Stomach smooth muscle (tissue), 2 donors: ENCODE measurements at regions not wholly inside any gene's neighbourhood (a gene's known extent, or its start where the extent isn't known, plus 50 kb on each side); places are given as distances from the start of the nearest gene placed in this dataset.
A peak's percentile ranks its signal among the peaks of the same experiment; 100 is the strongest.
"Not testable (repeated sequence)": the region's sequence is repeated elsewhere in the genome, so short reads cannot be mapped to it uniquely, and the experiment has no call there.

ENCODE experiments used
- H3K27ac ChIP-seq: one replicate; pipeline ENCODE4 v1.7.0; 2013; ENCODE audit warnings: mild to moderate bottlenecking, low read length, inconsistent platforms
- H3K27me3 ChIP-seq, 2 donors: one replicate each; pipeline ENCODE4 v1.7.0; 2013; ENCODE audit warnings: low read length in 2 of 2; ENCODE audit not compliant: insufficient read depth in 2 of 2, control insufficient read depth in 1 of 2
- H3K36me3 ChIP-seq, 2 donors: one replicate each; pipeline ENCODE4 v1.7.0; 2013; ENCODE audit warnings: low read length in 2 of 2; ENCODE audit not compliant: control insufficient read depth in 2 of 2, insufficient read depth in 2 of 2
- H3K4me1 ChIP-seq: one replicate; pipeline ENCODE4 v1.7.0; 2013; ENCODE audit warnings: low read length; ENCODE audit not compliant: control insufficient read depth, insufficient read depth
- H3K4me3 ChIP-seq, 2 donors: one replicate each; pipeline ENCODE4 v1.7.0; 2013; ENCODE audit warnings: low read length in 2 of 2
- H3K9ac ChIP-seq, 2 donors: one replicate each; pipeline ENCODE4 v1.7.0; 2013; ENCODE audit warnings: low read length in 2 of 2, mild to moderate bottlenecking in 1 of 2
- H3K9me3 ChIP-seq, 2 donors: one replicate each; pipeline ENCODE4 v1.7.0; 2013; ENCODE audit warnings: low read length in 2 of 2; ENCODE audit not compliant: control insufficient read depth in 2 of 2
- donor health status: healthy.
- donor health status: Pancreatic carcinoma.

- Histone ChIP-seq H3K27me3 (no peaks in the 10 kb centered on the region), H3K9ac (no peak overlapping the region), H3K4me1 (no peaks in the 10 kb centered on the region), H3K36me3 (peaks cover 0 to 2% of the 10 kb centered on the region in 2 donors), H3K9me3 (no peaks in the 10 kb centered on the region), H3K4me3 (no peak overlapping the region), H3K27ac (no peak overlapping the region)
Measured at GRCh38 chr3:124043023-124043422, 51.1 kb upstream of the ROPN1 start.

- H3K4me3 ChIP-seq: no peak overlapping the region
- H3K27ac ChIP-seq: no peak overlapping the region
- H3K9ac ChIP-seq: no peak overlapping the region
- H3K9me3 ChIP-seq: no peaks in the 10 kb centered on the region
- H3K4me1 ChIP-seq: no peaks in the 10 kb centered on the region
- H3K27me3 ChIP-seq: no peaks in the 10 kb centered on the region
- no peaks in the 10 kb centered on the region for H3K36me3 ChIP-seq
Measured at GRCh38 chr3:124044956-124045355, 53.0 kb upstream of the ROPN1 start.

DNA sequence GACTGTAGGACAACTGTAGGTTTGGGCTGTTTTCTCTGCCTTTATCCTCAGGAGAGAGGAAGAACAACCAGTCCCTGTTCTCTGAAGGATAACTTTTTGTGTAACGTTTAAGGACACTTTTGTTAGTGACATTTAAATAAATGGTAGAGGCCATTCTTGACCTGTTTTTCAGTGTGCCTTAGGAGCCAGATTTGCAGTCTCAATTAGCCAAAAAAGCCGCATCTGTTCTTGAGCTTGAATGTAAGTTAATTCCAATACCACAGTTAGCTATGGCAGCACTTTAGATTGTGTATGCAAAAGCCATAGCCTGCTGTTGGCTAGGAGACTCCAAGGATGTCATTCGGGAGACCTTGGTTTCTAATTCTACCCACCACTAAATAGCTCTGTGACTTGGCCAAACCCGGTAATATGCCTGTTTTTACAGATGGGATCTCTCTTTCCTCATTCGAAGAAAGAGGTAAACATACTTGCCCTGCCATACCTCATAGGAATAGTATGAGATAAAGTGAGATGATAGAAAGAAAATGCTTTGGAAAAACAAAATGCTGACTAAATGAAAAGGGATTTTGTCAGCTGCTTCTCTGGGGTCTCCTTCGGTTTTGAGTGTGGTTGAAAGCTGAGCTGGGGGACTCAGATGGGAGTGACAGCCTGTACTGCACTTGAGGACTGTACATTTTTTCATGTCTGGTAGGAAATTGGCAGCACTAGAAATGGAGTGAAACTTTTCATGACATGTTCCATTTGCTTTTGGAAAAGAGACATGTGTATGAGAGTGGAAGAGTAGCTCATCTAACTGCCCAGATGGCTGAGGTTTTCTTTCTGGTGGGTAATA, 57.3 kb upstream of the ROPN1 start:
- H3K9ac ChIP-seq: no peak overlapping the region
- no peak overlapping the region for H3K4me3 ChIP-seq
- no peaks in the 10 kb centered on the region for H3K9me3 ChIP-seq
- no peak overlapping the region for H3K27ac ChIP-seq
- no peaks in the 10 kb centered on the region for H3K36me3 ChIP-seq
- no peaks in the 10 kb centered on the region for H3K27me3 ChIP-seq
- H3K4me1 ChIP-seq: peaks cover 2% of the 10 kb centered on the region

DNA sequence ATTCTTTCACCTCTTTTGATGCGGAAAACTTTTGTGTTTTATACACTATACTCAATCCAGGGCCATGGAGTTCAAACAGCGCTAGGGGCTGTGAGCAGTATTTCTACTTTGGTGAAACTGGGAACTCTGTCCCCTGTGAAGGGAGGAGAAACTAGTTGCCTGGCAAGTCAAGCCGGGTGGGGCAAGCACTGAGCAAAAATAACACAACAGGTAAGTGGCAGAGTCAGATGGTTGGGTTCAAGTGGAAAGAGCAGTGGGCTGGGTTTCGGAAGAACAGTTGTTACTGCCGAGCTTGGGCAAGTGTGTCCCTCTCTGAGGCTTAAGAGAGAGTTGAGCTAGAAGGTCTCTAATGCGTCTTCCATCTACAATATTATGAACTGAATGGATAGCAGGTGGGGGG, 59.7 kb upstream of the ROPN1 start:
- H3K4me3 ChIP-seq: no peak overlapping the region
- peaks cover 2% of the 10 kb centered on the region for H3K4me1 ChIP-seq
- no peaks in the 10 kb centered on the region for H3K27me3 ChIP-seq
- no peaks in the 10 kb centered on the region for H3K36me3 ChIP-seq
- H3K27ac ChIP-seq: no peak overlapping the region
- no peak overlapping the region for H3K9ac ChIP-seq
- H3K9me3 ChIP-seq: no peaks in the 10 kb centered on the region

GRCh38 chr3:124053871-124054270, 61.9 kb upstream of the ROPN1 start:
- Histone ChIP-seq H3K27me3 (no peaks in the 10 kb centered on the region), H3K27ac (no peak overlapping the region), H3K36me3 (no peaks in the 10 kb centered on the region), H3K9ac (no peak overlapping the region), H3K4me3 (no peak overlapping the region), H3K9me3 (no peaks in the 10 kb centered on the region), H3K4me1 (peaks cover 12% of the 10 kb centered on the region)

- H3K4me1 ChIP-seq: peaks cover 15% of the 10 kb centered on the region
- H3K27ac ChIP-seq: no peak overlapping the region
- no peak overlapping the region for H3K9ac ChIP-seq
- no peaks in the 10 kb centered on the region for H3K27me3 ChIP-seq
- no peaks in the 10 kb centered on the region for H3K36me3 ChIP-seq
- no peak overlapping the region for H3K4me3 ChIP-seq
- no peaks in the 10 kb centered on the region for H3K9me3 ChIP-seq
Measured at GRCh38 chr3:124056846-124057245, 64.9 kb upstream of the ROPN1 start.

DNA sequence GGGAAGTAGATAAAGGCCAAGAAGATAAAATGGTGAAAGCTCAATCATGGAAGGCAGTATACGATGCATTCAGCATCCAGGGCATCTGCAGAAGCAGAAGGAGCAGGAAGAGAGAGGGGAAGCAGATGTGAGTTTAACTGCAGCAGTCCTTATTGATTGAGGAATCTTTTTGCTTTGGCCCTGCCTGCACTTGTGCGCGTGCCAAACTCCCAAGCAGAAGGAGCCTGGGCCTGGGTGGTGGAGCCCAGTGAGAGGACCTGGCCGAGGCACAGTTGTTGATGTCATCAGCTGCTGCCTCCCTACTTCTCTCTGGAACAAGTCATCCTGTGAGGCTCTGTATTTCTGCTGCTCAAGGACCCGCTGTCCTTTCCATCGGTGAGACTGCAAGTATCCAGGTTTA, 65.5 kb upstream of the ROPN1 start:
- Histone ChIP-seq H3K4me3 (no peak overlapping the region), H3K9me3 (no peaks in the 10 kb centered on the region), H3K9ac (no peak overlapping the region), H3K27ac (no peak overlapping the region), H3K36me3 (no peaks in the 10 kb centered on the region), H3K27me3 (no peaks in the 10 kb centered on the region), H3K4me1 (peaks cover 15% of the 10 kb centered on the region)

GRCh38 chr3:124059580-124059979, 67.7 kb upstream of the ROPN1 start:
- Histone ChIP-seq H3K36me3 (no peaks in the 10 kb centered on the region), H3K27me3 (no peaks in the 10 kb centered on the region), H3K27ac (no peak overlapping the region), H3K4me1 (peaks cover 24% of the 10 kb centered on the region), H3K4me3 (no peak overlapping the region), H3K9me3 (no peaks in the 10 kb centered on the region), H3K9ac (no peak overlapping the region)

DNA sequence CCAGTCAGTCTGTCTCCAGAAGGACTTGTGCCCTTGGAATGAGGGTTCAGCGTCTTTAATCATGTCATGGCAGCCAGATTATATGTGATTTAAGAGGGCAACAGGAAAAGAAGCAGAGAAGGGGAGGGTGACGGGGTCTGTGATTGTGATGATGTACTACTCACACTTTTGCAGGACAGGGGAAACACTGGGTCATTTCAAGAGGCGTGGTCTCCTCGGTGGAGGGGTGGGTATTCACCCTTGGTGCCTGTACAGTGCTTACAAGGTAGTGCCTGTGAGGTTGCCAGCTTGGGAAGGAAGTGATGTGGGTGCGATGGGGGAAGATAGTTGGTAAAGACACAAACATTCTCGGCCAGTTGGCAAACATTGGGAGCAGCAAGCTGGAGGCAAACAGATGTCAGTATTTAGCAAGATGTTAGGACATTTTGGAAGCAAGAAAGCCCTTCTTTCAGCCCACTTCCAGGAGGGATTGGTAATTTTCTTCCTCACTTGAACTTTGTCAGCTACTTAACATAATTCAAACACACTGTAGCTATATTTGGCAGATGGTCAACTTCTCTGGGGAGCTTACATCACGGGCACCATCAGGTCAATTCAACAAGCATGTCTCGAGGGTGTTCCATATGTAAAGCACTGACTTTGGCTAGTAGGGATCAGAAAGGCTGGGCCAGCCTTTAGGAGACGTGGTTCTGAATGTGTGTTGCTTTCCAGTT, 71.4 kb upstream of the ROPN1 start:
- no peaks in the 10 kb centered on the region for H3K9me3 ChIP-seq
- H3K27me3 ChIP-seq: no peaks in the 10 kb centered on the region
- no peaks in the 10 kb centered on the region for H3K36me3 ChIP-seq
- H3K9ac ChIP-seq: no peak overlapping the region
- no peak overlapping the region for H3K27ac ChIP-seq
- peak overlapping the region in 1 of 2 donors; percentile 3 for H3K4me3 ChIP-seq
- H3K4me1 ChIP-seq: peaks cover 15% of the 10 kb centered on the region

- Histone ChIP-seq H3K27ac (no peak overlapping the region), H3K9ac (no peak overlapping the region), H3K9me3 (no peaks in the 10 kb centered on the region), H3K4me3 (no peak overlapping the region), H3K27me3 (no peaks in the 10 kb centered on the region), H3K4me1 (peaks cover 15% of the 10 kb centered on the region), H3K36me3 (no peaks in the 10 kb centered on the region)
Measured at GRCh38 chr3:124064050-124064449, 72.1 kb upstream of the ROPN1 start.

- not testable (repeated sequence) for H3K9me3 ChIP-seq, H3K4me3 ChIP-seq, H3K27me3 ChIP-seq, H3K9ac ChIP-seq, H3K36me3 ChIP-seq, H3K27ac ChIP-seq
- peaks cover 20% of the 10 kb centered on the region for H3K4me1 ChIP-seq
Measured at GRCh38 chr3:124066543-124066942, 74.6 kb upstream of the ROPN1 start.
